ENCODE measurements at regions not wholly inside any gene's neighbourhood (a gene's known extent, or its start where the extent isn't known, plus 50 kb on each side); places are given as distances from the start of the nearest gene placed in this dataset.

- ChIA-PET CTCF (no interaction called here), POLR2A (no interaction called here)
- ATAC-seq (no peak), DNase-seq (ENCODE audit: low read depth in 1 of 2, low spot score in 1 of 2) (no peak), FAIRE-seq (no peak)
- H3K4me2 ChIP-seq = no peak overlapping the region
- H3K27ac ChIP-seq = no peak overlapping the region
- WGBS (ENCODE audit: missing lambda C conversion rate) = 42% methylated on average over 1 of the region's 1 CpG
- no peaks in the 10 kb centered on the region for H3K9me3 ChIP-seq
- H3K4me3 ChIP-seq = no peak overlapping the region
- peaks cover 12% of the 10 kb centered on the region; the same call in 1 of the 3 replicates for H3K4me1 ChIP-seq
- TF ChIP-seq SREBF2 (IDR thresholded peaks at IDR 0.05) (no peak), SMC3 (IDR thresholded peaks at IDR 0.05) (no peak), ZSCAN20 (CRISPR knock-in tag; IDR thresholded peaks at IDR 0.05) (no peak), KDM5A (IDR thresholded peaks at IDR 0.05) (no peak), ZC3H11A (IDR thresholded peaks at IDR 0.05) (no peak), JUNB (IDR thresholded peaks at IDR 0.05) (no peak)
- TF ChIP-seq, protein P1, sequence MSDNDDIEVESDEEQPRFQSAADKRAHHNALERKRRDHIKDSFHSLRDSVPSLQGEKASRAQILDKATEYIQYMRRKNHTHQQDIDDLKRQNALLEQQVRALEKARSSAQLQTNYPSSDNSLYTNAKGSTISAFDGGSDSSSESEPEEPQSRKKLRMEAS (IDR thresholded peaks at IDR 0.05) = no peak
Measured at GRCh38 chr4:110795971-110796370, 173.1 kb upstream of the PITX2 start.

DNA sequence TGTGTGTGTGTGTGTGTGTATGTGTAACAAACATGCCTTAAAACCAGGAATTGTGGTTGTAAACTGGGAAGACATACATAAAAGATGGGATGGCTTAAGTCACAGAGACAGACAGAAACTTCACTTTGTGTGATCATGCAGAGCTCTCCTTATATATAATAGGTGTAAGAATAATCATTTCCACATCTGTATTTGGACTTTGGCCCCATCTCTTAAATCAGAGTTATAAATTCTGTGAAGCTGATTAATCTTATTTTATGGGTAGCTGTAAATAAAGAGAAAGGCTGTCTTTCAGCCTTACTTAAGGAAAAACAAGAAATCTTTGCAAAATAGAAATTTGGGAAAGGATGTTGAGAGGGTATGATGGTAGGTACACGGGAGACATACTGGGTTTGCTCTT lies 174.6 kb upstream of the PITX2 start:
- ChIA-PET CTCF (no interaction called here), POLR2A (no interaction called here)
- H3K9me3 ChIP-seq = no peaks in the 10 kb centered on the region
- 26% methylated on average over 1 of the region's 1 CpG for WGBS (ENCODE audit: missing lambda C conversion rate)
- no peak overlapping the region for H3K4me3 ChIP-seq
- H3K4me1 ChIP-seq = peaks cover 12% of the 10 kb centered on the region; the same call in 1 of the 3 replicates
- no peak overlapping the region for H3K4me2 ChIP-seq
- TF ChIP-seq, protein P2, sequence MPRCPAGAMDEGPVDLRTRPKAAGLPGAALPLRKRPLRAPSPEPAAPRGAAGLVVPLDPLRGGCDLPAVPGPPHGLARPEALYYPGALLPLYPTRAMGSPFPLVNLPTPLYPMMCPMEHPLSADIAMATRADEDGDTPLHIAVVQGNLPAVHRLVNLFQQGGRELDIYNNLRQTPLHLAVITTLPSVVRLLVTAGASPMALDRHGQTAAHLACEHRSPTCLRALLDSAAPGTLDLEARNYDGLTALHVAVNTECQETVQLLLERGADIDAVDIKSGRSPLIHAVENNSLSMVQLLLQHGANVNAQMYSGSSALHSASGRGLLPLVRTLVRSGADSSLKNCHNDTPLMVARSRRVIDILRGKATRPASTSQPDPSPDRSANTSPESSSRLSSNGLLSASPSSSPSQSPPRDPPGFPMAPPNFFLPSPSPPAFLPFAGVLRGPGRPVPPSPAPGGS (IDR thresholded peaks at IDR 0.05) = no peak
- TF ChIP-seq HOXB5 (CRISPR knock-in tag; IDR thresholded peaks at IDR 0.05) = no peak
- TF ChIP-seq KDM5A (IDR thresholded peaks at IDR 0.05) = no peak
- TF ChIP-seq RFX5 (IDR thresholded peaks at IDR 0.05) = no peak
- TF ChIP-seq FOSB (CRISPR knock-in tag; IDR thresholded peaks at IDR 0.05) = no peak
- no peak for TF ChIP-seq PHF8 (IDR thresholded peaks at IDR 0.05; ENCODE audit: borderline replicate concordance, low read depth)
- TF ChIP-seq NR3C1 (IDR thresholded peaks at IDR 0.05) = no peak
- TF ChIP-seq NPAS2 (CRISPR knock-in tag; IDR thresholded peaks at IDR 0.05; ENCODE audit: borderline replicate concordance) = no peak
- TF ChIP-seq GATA3 (IDR thresholded peaks at IDR 0.05; ENCODE audit: borderline replicate concordance) = no peak
- TF ChIP-seq, protein P1 (IDR thresholded peaks at IDR 0.05) = no peak
- no peak for TF ChIP-seq RNF2 (IDR thresholded peaks at IDR 0.05; ENCODE audit: borderline replicate concordance, low read depth)
- TF ChIP-seq ZSCAN20 (CRISPR knock-in tag; IDR thresholded peaks at IDR 0.05) = no peak
- TF ChIP-seq CHD4 (IDR thresholded peaks at IDR 0.05; ENCODE audit: borderline replicate concordance) = no peak
- TF ChIP-seq FOSL2 (IDR thresholded peaks at IDR 0.05) = no peak
- no peak for TF ChIP-seq FOSL2 (CRISPR knock-in tag; IDR thresholded peaks at IDR 0.05)
- TF ChIP-seq HOXA7 (CRISPR knock-in tag; IDR thresholded peaks at IDR 0.05) = no peak
- TF ChIP-seq POLR2AphosphoS2 (conservative IDR thresholded peaks at IDR 0.05; ENCODE audit: low read length) = no peak
- TF ChIP-seq KDM1A (IDR thresholded peaks at IDR 0.05; ENCODE audit: low read depth) = no peak
- no peak for TF ChIP-seq HEYL (CRISPR knock-in tag; IDR thresholded peaks at IDR 0.05)
- FAIRE-seq (no peak), ATAC-seq (no peak), DNase-seq (ENCODE audit: low read depth in 1 of 2, low spot score in 1 of 2) (no peak)
- no peak overlapping the region for H3K27ac ChIP-seq

- Histone ChIP-seq H3K27ac (no peak overlapping the region), H3K4me2 (no peak overlapping the region), H3K9me3 (no peaks in the 10 kb centered on the region), H3K4me1 (peaks cover 3% of the 10 kb centered on the region; the same call in 1 of the 3 replicates), H3K4me3 (no peak overlapping the region)
- ATAC-seq (no peak), FAIRE-seq (no peak), DNase-seq (ENCODE audit: low read depth in 1 of 2, low spot score in 1 of 2) (no peak)
- CTCF ChIA-PET = no interaction called here
- POLR2A ChIA-PET = no interaction called here
- WGBS (ENCODE audit: missing lambda C conversion rate) = 64% methylated on average over 13 of the region's 13 CpGs
- TF ChIP-seq, protein P3, sequence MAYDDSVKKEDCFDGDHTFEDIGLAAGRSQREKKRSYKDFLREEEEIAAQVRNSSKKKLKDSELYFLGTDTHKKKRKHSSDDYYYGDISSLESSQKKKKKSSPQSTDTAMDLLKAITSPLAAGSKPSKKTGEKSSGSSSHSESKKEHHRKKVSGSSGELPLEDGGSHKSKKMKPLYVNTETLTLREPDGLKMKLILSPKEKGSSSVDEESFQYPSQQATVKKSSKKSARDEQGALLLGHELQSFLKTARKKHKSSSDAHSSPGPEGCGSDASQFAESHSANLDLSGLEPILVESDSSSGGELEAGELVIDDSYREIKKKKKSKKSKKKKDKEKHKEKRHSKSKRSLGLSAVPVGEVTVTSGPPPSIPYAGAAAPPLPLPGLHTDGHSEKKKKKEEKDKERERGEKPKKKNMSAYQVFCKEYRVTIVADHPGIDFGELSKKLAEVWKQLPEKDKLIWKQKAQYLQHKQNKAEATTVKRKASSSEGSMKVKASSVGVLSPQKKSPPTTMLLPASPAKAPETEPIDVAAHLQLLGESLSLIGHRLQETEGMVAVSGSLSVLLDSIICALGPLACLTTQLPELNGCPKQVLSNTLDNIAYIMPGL (CRISPR knock-in tag; IDR thresholded peaks at IDR 0.05; ENCODE audit: borderline replicate concordance) = no peak
- no peak for TF ChIP-seq NFE2L2 (conservative IDR thresholded peaks at IDR 0.05; ENCODE audit: low read length)
- no peak for TF ChIP-seq REST (IDR thresholded peaks at IDR 0.05)
- no peak for TF ChIP-seq RFX5 (IDR thresholded peaks at IDR 0.05)
- TF ChIP-seq JUNB (IDR thresholded peaks at IDR 0.05) = no peak
- TF ChIP-seq EP300 (IDR thresholded peaks at IDR 0.05) = no peak
- no peak for TF ChIP-seq HES2 (IDR thresholded peaks at IDR 0.05)
- TF ChIP-seq CEBPB (IDR thresholded peaks at IDR 0.05) = no peak
- no peak for TF ChIP-seq ZC3H11A (IDR thresholded peaks at IDR 0.05)
- no peak for TF ChIP-seq ZFP36 (IDR thresholded peaks at IDR 0.05; ENCODE audit: borderline replicate concordance, partially characterized antibody)
- no peak for TF ChIP-seq ESRRA (IDR thresholded peaks at IDR 0.05; ENCODE audit: borderline replicate concordance, low read length)
Measured at GRCh38 chr4:110798687-110799086, 175.8 kb upstream of the PITX2 start.
